DMS114 treated with DMSO at 0.1 percent for 48 hours (cell line): ENCODE measurements at regions not wholly inside any gene's neighbourhood (a gene's known extent, or its start where the extent isn't known, plus 50 kb on each side); places are given as distances from the start of the nearest gene placed in this dataset.
"Not testable (repeated sequence)": the region's sequence is repeated elsewhere in the genome, so short reads cannot be mapped to it uniquely, and the experiment has no call there.

ENCODE experiments used
- DNase-seq: peaks from one replicate; lab custom pipeline; 2025; ENCODE audit not compliant: unreplicated experiment; lab: John Stamatoyannopoulos, UW

GRCh38 chr9:85878872-85879597 lies 61.9 kb upstream of the NAA35 start:
- not testable (repeated sequence) for DNase-seq

- DNase-seq, result not testable (repeated sequence)
Observed at GRCh38 chr9:85880507-85880906, 60.4 kb upstream of the NAA35 start.

- no peak for DNase-seq
Observed at GRCh38 chr9:85884256-85884655, 56.7 kb upstream of the NAA35 start.

GRCh38 chr9:85890962-85891361 lies 50.0 kb upstream of the NAA35 start:
- no peak for DNase-seq
